Activated CD4-positive, alpha-beta T cell treated with anti-CD3 and anti-CD28 coated beads, Interleukin-2, amount 10 ng/mL, durations not matched to agents 7 days and 5 days (primary cell): ENCODE measurements at regions not wholly inside any gene's neighbourhood (a gene's known extent, or its start where the extent isn't known, plus 50 kb on each side); places are given as distances from the start of the nearest gene placed in this dataset.
"Not testable (repeated sequence)": the region's sequence is repeated elsewhere in the genome, so short reads cannot be mapped to it uniquely, and the experiment has no call there.

ENCODE experiments used
- CTCF ChIA-PET: fragments of 350-600 bp; sonication (Branson Sonifier 250); formaldehyde crosslinking; loops from one replicate; lab custom pipeline; 2021; ENCODE audit warnings: antibody characterized with exemption; lab: Charles Lee
- POLR2A ChIA-PET: fragments of 350-600 bp; sonication (Branson Sonifier 250); formaldehyde crosslinking; loops from one replicate; lab custom pipeline; 2021; ENCODE audit warnings: antibody characterized with exemption; lab: Charles Lee
- DNase-seq: peaks from one replicate; pipeline ENCODE4 v3.0.0-alpha.2; 2020
- H3K27ac Mint-ChIP-seq: one replicate; pipeline ENCODE4 v1.8.0; 2021; ENCODE audit warnings: mild to moderate bottlenecking, moderate library complexity, mixed read lengths
- H3K27me3 Mint-ChIP-seq: one replicate; pipeline ENCODE4 v1.8.0; 2021; ENCODE audit warnings: mixed read lengths
- H3K36me3 Mint-ChIP-seq: one replicate; pipeline ENCODE4 v1.8.0; 2021; ENCODE audit warnings: low read depth, mixed read lengths
- H3K4me1 Mint-ChIP-seq: one replicate; pipeline ENCODE4 v1.8.0; 2021; ENCODE audit warnings: mixed read lengths
- H3K4me3 Mint-ChIP-seq: one replicate; pipeline ENCODE4 v1.8.0; 2021; ENCODE audit warnings: mild to moderate bottlenecking, moderate library complexity, mixed read lengths
- H3K9me3 Mint-ChIP-seq: one replicate; pipeline ENCODE4 v1.8.0; 2021; ENCODE audit warnings: mixed read lengths

GRCh38 chrX:1743663-1744062 is 128.8 kb downstream of the ASMT start:
- no peak overlapping the region for H3K4me3 Mint-ChIP-seq

GRCh38 chrX:1748408-1748807 is 133.5 kb downstream of the ASMT start:
- POLR2A ChIA-PET: no interaction called here

More at GRCh38 chrX:1743663-1744062, 128.8 kb downstream of the ASMT start:
- Mint-ChIP-seq H3K27ac (no peak overlapping the region), H3K36me3 (peaks cover 46% of the 10 kb centered on the region), H3K9me3 (peaks cover 30% of the 10 kb centered on the region), H3K27me3 (no peaks in the 10 kb centered on the region), H3K4me1 (no peaks in the 10 kb centered on the region)
- ChIA-PET POLR2A (no interaction called here), CTCF (no interaction called here)
- DNase-seq: no peak

DNA sequence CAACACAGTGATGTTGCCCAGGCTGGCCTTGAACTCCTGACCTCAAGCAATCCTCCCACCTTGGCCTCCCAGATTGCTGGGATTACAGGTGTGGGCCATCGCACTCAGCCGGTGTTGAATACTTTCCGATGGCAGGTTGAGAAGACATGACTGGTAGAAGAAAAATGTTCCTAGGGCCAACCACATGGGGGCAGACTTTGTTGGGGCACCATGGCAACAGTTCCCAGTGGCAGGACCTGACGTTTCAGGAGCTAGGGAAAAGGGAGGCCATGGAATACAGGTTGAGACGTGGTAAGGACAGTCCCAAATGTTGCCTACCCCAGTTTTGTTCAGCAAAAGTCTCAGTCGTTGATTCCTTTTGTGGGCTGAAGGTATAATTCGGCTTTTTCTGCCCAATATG is 134.6 kb downstream of the ASMT start:
- H3K4me3 Mint-ChIP-seq: no peak overlapping the region
- H3K4me1 Mint-ChIP-seq: peaks cover 6% of the 10 kb centered on the region
- no peak for DNase-seq
- H3K36me3 Mint-ChIP-seq: peaks cover 25% of the 10 kb centered on the region
- no peaks in the 10 kb centered on the region for H3K27me3 Mint-ChIP-seq
- ChIA-PET POLR2A (no interaction called here), CTCF (no interaction called here)
- no peak overlapping the region for H3K27ac Mint-ChIP-seq
- peaks cover 33% of the 10 kb centered on the region for H3K9me3 Mint-ChIP-seq

More at GRCh38 chrX:1748408-1748807, 133.5 kb downstream of the ASMT start:
- Mint-ChIP-seq H3K36me3 (peaks cover 33% of the 10 kb centered on the region), H3K27me3 (no peaks in the 10 kb centered on the region), H3K4me1 (peaks cover 6% of the 10 kb centered on the region), H3K9me3 (peaks cover 34% of the 10 kb centered on the region), H3K4me3 (no peak overlapping the region), H3K27ac (no peak overlapping the region)
- CTCF ChIA-PET: no interaction called here
- DNase-seq: no peak

DNA sequence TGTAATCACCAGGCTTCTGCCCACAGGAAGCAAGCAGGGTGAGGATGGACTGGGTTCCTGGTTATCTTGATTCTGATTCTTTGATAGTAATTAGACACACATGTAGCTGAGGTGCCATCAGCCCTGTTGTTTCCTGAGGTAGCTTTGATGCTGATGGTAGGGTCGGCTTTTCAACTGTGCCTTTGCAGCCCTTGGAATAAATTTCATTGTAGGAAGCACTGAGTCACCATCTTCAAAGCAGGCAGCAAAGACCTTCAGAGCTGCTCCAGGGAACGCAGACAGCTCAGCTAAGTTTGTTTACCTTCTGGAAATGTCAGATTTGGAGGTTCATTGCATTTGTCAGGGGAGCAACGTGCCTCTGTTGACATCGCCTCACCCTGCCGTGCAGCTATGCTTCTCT is 135.4 kb downstream of the ASMT start:
- Mint-ChIP-seq H3K27me3 (no peaks in the 10 kb centered on the region), H3K27ac (no peak overlapping the region), H3K4me1 (peaks cover 6% of the 10 kb centered on the region), H3K4me3 (no peak overlapping the region), H3K9me3 (peaks cover 32% of the 10 kb centered on the region), H3K36me3 (peaks cover 20% of the 10 kb centered on the region)
- ChIA-PET POLR2A (no interaction called here), CTCF (no interaction called here)
- DNase-seq: no peak

- Mint-ChIP-seq H3K9me3 (peaks cover 38% of the 10 kb centered on the region), H3K27ac (no peak overlapping the region), H3K27me3 (no peaks in the 10 kb centered on the region), H3K4me1 (peaks cover 6% of the 10 kb centered on the region), H3K4me3 (no peak overlapping the region), H3K36me3 (peaks cover 23% of the 10 kb centered on the region)
- ChIA-PET POLR2A (no interaction called here), CTCF (no interaction called here)
- DNase-seq: no peak
Measured at GRCh38 chrX:1751781-1752180, 136.9 kb downstream of the ASMT start.

DNA sequence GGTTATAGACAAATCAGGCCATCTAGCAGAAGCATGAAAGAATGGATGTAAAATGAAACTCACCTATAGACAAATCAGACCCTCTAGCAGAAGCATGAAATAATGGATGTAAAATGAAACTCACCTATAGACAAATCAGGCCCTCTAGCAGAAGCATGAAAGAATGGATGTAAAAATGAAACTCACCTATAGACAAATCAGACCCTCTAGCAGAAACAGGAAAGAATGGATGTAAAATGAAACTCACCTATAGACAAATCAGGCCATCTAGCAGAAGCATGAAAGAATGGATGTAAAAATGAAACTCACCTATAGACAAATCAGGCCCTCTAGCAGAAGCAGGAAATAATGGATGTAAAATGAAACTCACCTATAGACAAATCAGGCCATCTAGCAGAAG is 137.9 kb downstream of the ASMT start:
- CTCF ChIA-PET, POLR2A ChIA-PET, DNase-seq, H3K4me3 Mint-ChIP-seq, H3K27ac Mint-ChIP-seq, H3K4me1 Mint-ChIP-seq, H3K27me3 Mint-ChIP-seq: not testable (repeated sequence)
- Mint-ChIP-seq H3K36me3 (peaks cover 29% of the 10 kb centered on the region), H3K9me3 (peaks cover 42% of the 10 kb centered on the region)

GRCh38 chrX:1754077-1754476 is 139.2 kb downstream of the ASMT start:
- Mint-ChIP-seq H3K36me3 (peaks cover 32% of the 10 kb centered on the region), H3K9me3 (peaks cover 42% of the 10 kb centered on the region), H3K4me3 (no peak overlapping the region), H3K4me1 (peaks cover 6% of the 10 kb centered on the region), H3K27ac (no peak overlapping the region), H3K27me3 (no peaks in the 10 kb centered on the region)
- ChIA-PET POLR2A (no interaction called here), CTCF (no interaction called here)
- DNase-seq: no peak

GRCh38 chrX:1763294-1763693 is 148.4 kb downstream of the ASMT start:
- Mint-ChIP-seq H3K27ac (no peak overlapping the region), H3K27me3 (no peaks in the 10 kb centered on the region), H3K4me1 (no peaks in the 10 kb centered on the region), H3K4me3 (no peak overlapping the region), H3K36me3 (peaks cover 16% of the 10 kb centered on the region), H3K9me3 (peaks cover 33% of the 10 kb centered on the region)
- DNase-seq: no peak
- POLR2A ChIA-PET: no interaction called here
- CTCF ChIA-PET: no interaction called here

DNA sequence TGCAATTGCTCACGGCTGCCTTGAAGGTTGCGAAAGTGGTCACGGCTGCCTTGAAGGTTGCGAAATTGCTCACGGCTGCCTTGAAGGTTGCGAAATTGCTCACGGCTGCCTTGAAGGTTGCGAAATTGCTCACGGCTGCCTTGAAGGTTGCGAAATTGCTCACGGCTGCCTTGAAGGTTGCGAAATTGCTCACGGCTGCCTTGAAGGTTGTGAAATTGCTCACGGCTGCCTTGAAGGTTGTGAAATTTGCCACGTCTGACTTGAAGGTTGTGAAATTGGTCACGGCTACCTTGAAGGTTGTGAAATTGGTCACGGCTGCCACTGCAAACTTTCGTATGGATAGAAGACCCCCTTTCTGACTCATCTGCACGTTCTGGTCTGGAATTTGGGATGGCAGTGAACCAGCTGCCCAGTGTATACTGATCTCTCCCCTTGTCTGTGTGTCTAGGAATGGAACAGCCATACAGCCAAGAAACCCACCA is 150.1 kb downstream of the ASMT start:
- H3K4me3 Mint-ChIP-seq, CTCF ChIA-PET, DNase-seq: not testable (repeated sequence)

DNA sequence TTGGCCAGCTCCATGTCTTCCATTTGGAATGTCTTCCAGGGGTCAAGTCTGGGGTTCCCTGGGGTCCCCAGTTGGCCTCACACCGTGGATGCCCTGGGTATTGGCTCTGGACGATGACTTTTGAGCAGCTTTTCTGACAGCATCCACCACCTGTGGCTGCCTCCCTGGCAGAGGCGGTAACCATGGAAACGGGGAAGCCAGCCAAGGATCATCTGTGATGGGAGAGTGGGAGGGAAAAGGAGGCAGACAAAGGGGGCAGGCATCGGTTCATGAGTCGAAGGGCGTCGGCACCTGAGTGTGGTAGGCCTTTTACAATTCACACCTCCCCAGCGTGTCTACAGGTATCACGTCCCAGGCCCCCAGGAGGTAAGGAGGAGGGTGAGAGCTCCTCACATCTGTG is 152.2 kb downstream of the ASMT start:
- Mint-ChIP-seq H3K4me3 (no peak overlapping the region), H3K4me1 (no peaks in the 10 kb centered on the region), H3K27ac (no peak overlapping the region), H3K9me3 (peaks cover 47% of the 10 kb centered on the region), H3K36me3 (peaks cover 12% of the 10 kb centered on the region), H3K27me3 (no peaks in the 10 kb centered on the region)
- no peak for DNase-seq
- POLR2A ChIA-PET: no interaction called here
- CTCF ChIA-PET: no interaction called here

More for the DNA sequence above, 150.1 kb downstream of the ASMT start:
- peaks cover 35% of the 10 kb centered on the region for H3K9me3 Mint-ChIP-seq
- POLR2A ChIA-PET, H3K27me3 Mint-ChIP-seq, H3K4me1 Mint-ChIP-seq: not testable (repeated sequence)
- H3K27ac Mint-ChIP-seq: peak overlapping the region; percentile 25
- peaks cover 12% of the 10 kb centered on the region for H3K36me3 Mint-ChIP-seq

DNA sequence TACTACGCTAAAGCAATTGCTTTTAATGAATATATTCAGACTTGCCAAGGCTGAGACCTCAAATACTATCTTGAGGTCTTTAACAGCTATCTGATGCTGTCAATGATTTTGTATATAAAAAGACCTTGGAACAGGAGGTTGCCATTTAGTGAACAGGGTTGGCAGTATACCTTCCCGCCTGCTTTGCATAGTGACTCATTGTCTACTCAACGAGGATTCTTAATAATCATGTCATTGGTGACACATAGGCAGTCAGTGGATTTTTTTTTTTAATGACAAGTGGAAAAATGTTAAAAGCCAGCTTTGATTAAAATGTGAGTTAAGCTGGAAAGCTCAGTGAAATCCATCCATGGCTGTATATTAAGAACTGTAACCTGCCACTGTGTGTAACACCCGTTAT is 164.0 kb downstream of the ASMT start:
- no peak overlapping the region for H3K4me3 Mint-ChIP-seq
- no peaks in the 10 kb centered on the region for H3K4me1 Mint-ChIP-seq
- POLR2A ChIA-PET: no interaction called here
- no peak for DNase-seq
- no peaks in the 10 kb centered on the region for H3K27me3 Mint-ChIP-seq
- H3K9me3 Mint-ChIP-seq: peaks cover 4% of the 10 kb centered on the region
- H3K27ac Mint-ChIP-seq: no peak overlapping the region
- no peaks in the 10 kb centered on the region for H3K36me3 Mint-ChIP-seq
- CTCF ChIA-PET: no interaction called here

GRCh38 chrX:1779626-1780025 is 164.8 kb downstream of the ASMT start:
- no peak overlapping the region for H3K27ac Mint-ChIP-seq

DNA sequence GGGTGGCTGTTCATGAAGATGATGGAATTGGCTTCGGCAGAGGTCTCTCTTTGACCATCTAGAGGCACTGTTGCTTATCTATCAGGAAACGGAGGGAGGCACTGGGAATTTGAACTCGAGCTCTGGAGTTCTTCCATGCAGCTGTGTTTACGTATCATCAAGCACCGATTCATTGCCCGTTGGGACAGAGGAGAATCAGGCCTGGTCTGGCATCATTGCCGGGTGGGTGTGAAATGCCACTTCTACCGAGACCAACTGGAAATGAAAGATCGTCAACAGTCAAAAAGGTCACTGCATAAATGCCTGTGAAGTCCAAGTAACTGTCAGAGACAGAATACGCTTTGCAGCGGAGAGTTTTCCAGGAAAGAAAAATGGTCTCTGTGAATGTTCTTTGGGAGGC is 166.9 kb downstream of the ASMT start:
- no peak overlapping the region for H3K4me3 Mint-ChIP-seq
- no peak overlapping the region for H3K27ac Mint-ChIP-seq
- peaks cover 21% of the 10 kb centered on the region for H3K9me3 Mint-ChIP-seq
- DNase-seq: no peak
- no peaks in the 10 kb centered on the region for H3K27me3 Mint-ChIP-seq
- H3K4me1 Mint-ChIP-seq: no peaks in the 10 kb centered on the region
- H3K36me3 Mint-ChIP-seq: no peaks in the 10 kb centered on the region
- ChIA-PET POLR2A (no interaction called here), CTCF (no interaction called here)

More at GRCh38 chrX:1779626-1780025, 164.8 kb downstream of the ASMT start:
- Mint-ChIP-seq H3K4me3 (no peak overlapping the region), H3K9me3 (peaks cover 8% of the 10 kb centered on the region), H3K4me1 (no peaks in the 10 kb centered on the region), H3K36me3 (no peaks in the 10 kb centered on the region), H3K27me3 (no peaks in the 10 kb centered on the region)
- ChIA-PET CTCF (no interaction called here), POLR2A (no interaction called here)
- no peak for DNase-seq

DNA sequence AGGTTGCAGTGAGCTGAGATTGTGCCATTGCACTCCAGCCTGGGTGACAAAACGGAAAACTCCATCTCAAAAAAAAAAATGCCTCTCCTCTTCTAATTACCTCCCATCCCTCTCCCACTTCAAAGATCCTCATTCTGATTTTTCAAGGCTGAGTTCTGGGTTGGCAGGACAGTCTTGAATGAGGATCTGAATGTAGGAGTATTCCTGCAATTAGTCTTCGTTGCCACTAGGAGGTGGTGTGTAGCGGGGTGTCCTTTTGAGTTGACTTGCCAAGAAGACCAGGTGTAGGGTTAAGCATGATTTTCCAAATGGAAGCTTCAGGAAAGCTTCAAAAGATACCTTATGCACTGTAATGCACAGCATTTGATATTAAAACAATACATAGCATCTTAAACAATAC is 169.9 kb downstream of the ASMT start:
- H3K9me3 Mint-ChIP-seq: peaks cover 26% of the 10 kb centered on the region
- no peaks in the 10 kb centered on the region for H3K27me3 Mint-ChIP-seq
- H3K27ac Mint-ChIP-seq: no peak overlapping the region
- ChIA-PET CTCF (no interaction called here), POLR2A (no interaction called here)
- no peak for DNase-seq
- no peaks in the 10 kb centered on the region for H3K36me3 Mint-ChIP-seq
- no peak overlapping the region for H3K4me3 Mint-ChIP-seq
- H3K4me1 Mint-ChIP-seq: no peaks in the 10 kb centered on the region
